Mesenchymal stem cell (in vitro differentiated cells and primary cell): ENCODE measurements at regions not wholly inside any gene's neighbourhood (a gene's known extent, or its start where the extent isn't known, plus 50 kb on each side); places are given as distances from the start of the nearest gene placed in this dataset.

Experiments
- DNase-seq: peaks from one replicate; pipeline ENCODE4 v3.0.0-alpha.2; 2013
- H2AFZ ChIP-seq: one replicate; pipeline ENCODE4 v1.6.1; 2013; ENCODE audit warnings: low read depth, mild to moderate bottlenecking, control low read depth, inconsistent platforms, low read length, moderate library complexity
- H2AK5ac ChIP-seq: 2 replicates; pipeline ENCODE4 v1.6.1; 2013; ENCODE audit warnings: low read length, moderate library complexity, mild to moderate bottlenecking, inconsistent platforms; ENCODE audit not compliant: severe bottlenecking
- H2BK120ac ChIP-seq: one replicate; pipeline ENCODE4 v1.6.1; 2013; ENCODE audit warnings: low read depth, mild to moderate bottlenecking, inconsistent platforms, low read length, moderate library complexity
- H2BK12ac ChIP-seq, 2 experiments: one replicate each; pipeline ENCODE4 v1.6.1; 2013; ENCODE audit warnings: inconsistent platforms in 2 of 2, low read length in 2 of 2, mild to moderate bottlenecking in 2 of 2, moderate library complexity in 2 of 2, control low read depth in 1 of 2
- H2BK15ac ChIP-seq: one replicate; pipeline ENCODE4 v1.6.1; 2013; ENCODE audit warnings: mild to moderate bottlenecking, low read depth, inconsistent platforms; ENCODE audit not compliant: poor library complexity, severe bottlenecking
- H2BK5ac ChIP-seq: 2 replicates; pipeline ENCODE4 v1.6.1; 2013; ENCODE audit warnings: low read depth, mild to moderate bottlenecking, low read length, control low read depth, inconsistent platforms; ENCODE audit not compliant: poor library complexity, severe bottlenecking
- H3K14ac ChIP-seq, 2 experiments: one replicate each; pipeline ENCODE4 v1.6.1; 2013; ENCODE audit warnings: inconsistent platforms in 2 of 2, low read length in 2 of 2, control low read depth in 1 of 2, mild to moderate bottlenecking in 1 of 2, moderate library complexity in 1 of 2
- H3K18ac ChIP-seq, 2 experiments: one replicate each; pipeline ENCODE4 v1.6.1; 2013; ENCODE audit warnings: inconsistent platforms in 2 of 2, low read length in 2 of 2, control low read depth in 1 of 2, low read depth in 1 of 2, mild to moderate bottlenecking in 1 of 2
- H3K23ac ChIP-seq, 2 experiments: one replicate each; pipeline ENCODE4 v1.6.1; 2013; ENCODE audit warnings: inconsistent platforms in 2 of 2, low read length in 2 of 2, mild to moderate bottlenecking in 2 of 2, moderate library complexity in 2 of 2, control low read depth in 1 of 2
- H3K27ac ChIP-seq: 2 replicates; pipeline ENCODE4 v1.5.1; 2013; ENCODE audit warnings: mild to moderate bottlenecking, moderate library complexity, low read length, control low read depth, inconsistent platforms; ENCODE audit not compliant: poor library complexity, severe bottlenecking
- H3K27me3 ChIP-seq, 2 experiments: 2 replicates each; pipeline versions ENCODE4 v1.6.1 to v1.7.0; 2013; ENCODE audit warnings: low read length in 2 of 2, mild to moderate bottlenecking in 2 of 2, moderate library complexity in 2 of 2, control low read depth in 1 of 2, inconsistent platforms in 1 of 2; ENCODE audit not compliant: control insufficient read depth in 1 of 2, insufficient read depth in 1 of 2
- H3K36me3 ChIP-seq, 2 experiments: 2 replicates each; pipeline versions ENCODE4 v1.6.1 to v1.7.0; 2013; ENCODE audit warnings: low read length in 2 of 2, control low read depth in 1 of 2, inconsistent platforms in 1 of 2, low read depth in 1 of 2, mild to moderate bottlenecking in 1 of 2; ENCODE audit not compliant: insufficient read depth in 2 of 2, control insufficient read depth in 1 of 2
- H3K4ac ChIP-seq, 2 experiments: one replicate each; pipeline ENCODE4 v1.6.1; 2013; ENCODE audit warnings: inconsistent platforms in 2 of 2, low read length in 2 of 2, mild to moderate bottlenecking in 2 of 2, moderate library complexity in 2 of 2, control low read depth in 1 of 2, low read depth in 1 of 2
- H3K4me1 ChIP-seq: 2 replicates; pipeline ENCODE4 v1.6.1; 2013; ENCODE audit warnings: low read depth, low read length, control low read depth; ENCODE audit not compliant: control insufficient read depth, insufficient read depth
- H3K4me2 ChIP-seq: 2 replicates; pipeline ENCODE4 v1.6.1; 2013; ENCODE audit warnings: low read length, mild to moderate bottlenecking, inconsistent platforms; ENCODE audit not compliant: poor library complexity, severe bottlenecking
- H3K4me3 ChIP-seq, 2 experiments: 2 replicates each; pipeline versions ENCODE4 v1.5.1 to v1.7.0; 2013; ENCODE audit warnings: low read length in 2 of 2, mild to moderate bottlenecking in 2 of 2, control low read depth in 1 of 2, low read depth in 1 of 2; ENCODE audit not compliant: insufficient read depth in 1 of 2
- H3K79me1 ChIP-seq: replicated peaks from 2 replicates; pipeline ENCODE4 v1.6.1; 2013; ENCODE audit warnings: mild to moderate bottlenecking, control low read depth, low read length, inconsistent platforms; ENCODE audit not compliant: poor library complexity, severe bottlenecking
- H3K9ac ChIP-seq: 2 replicates; pipeline ENCODE4 v1.7.0; 2013; ENCODE audit warnings: mild to moderate bottlenecking, low read length, moderate library complexity
- H3K9me3 ChIP-seq: 2 replicates; pipeline ENCODE4 v1.7.0; 2013; ENCODE audit warnings: mild to moderate bottlenecking, low read length; ENCODE audit not compliant: control insufficient read depth
- H4K8ac ChIP-seq: one replicate; pipeline ENCODE4 v1.6.1; 2013; ENCODE audit warnings: inconsistent platforms, mild to moderate bottlenecking, low read length, moderate library complexity
- H4K91ac ChIP-seq: one replicate; pipeline ENCODE4 v1.6.1; 2013; ENCODE audit warnings: mild to moderate bottlenecking, low read length, inconsistent platforms
- WGBS: methylation state at CpG from one replicate; pipeline ENCODE4 v1.1.7; 2013; ENCODE audit warnings: mixed read lengths; 5-methylcytosine and 5-hydroxymethylcytosine counted together

DNA sequence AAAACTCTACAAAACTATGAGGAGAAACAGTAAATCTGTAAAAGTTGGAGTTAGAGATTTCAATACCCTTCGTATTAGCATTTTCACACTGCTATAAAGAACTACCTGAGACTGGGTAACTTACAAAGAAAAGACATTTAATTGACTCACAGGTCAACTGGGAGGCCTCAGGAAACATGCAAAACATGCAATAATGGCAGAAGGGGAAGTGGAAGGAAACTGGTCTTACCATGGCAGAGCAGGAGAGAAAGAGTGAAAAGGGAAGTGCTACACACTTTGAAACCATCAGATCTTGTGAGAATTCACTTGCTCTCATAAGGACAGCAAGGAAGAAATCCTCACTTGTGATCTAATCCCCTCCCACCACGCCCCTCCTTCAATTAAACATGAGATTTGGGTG, 949.9 kb downstream of the TECRL start:
- Histone ChIP-seq H2BK120ac (no peak overlapping the region), H4K8ac (no peak overlapping the region), H3K27ac (no peak overlapping the region), H3K9ac (no peak overlapping the region), H4K91ac (no peak overlapping the region), H3K4me1 (no peaks in the 10 kb centered on the region), H2BK12ac (no peak overlapping the region), H3K23ac (no peak overlapping the region), H3K4me3 (no peak overlapping the region), H3K79me1 (no peaks in the 10 kb centered on the region), H3K4me2 (no peak overlapping the region), H3K9me3 (no peaks in the 10 kb centered on the region), H2AK5ac (no peak overlapping the region), H2AFZ (no peak overlapping the region), H3K36me3 (no peaks in the 10 kb centered on the region), H3K18ac (no peak overlapping the region), H3K4ac (no peak overlapping the region), H3K27me3 (no peaks in the 10 kb centered on the region), H3K14ac (no peak overlapping the region), H2BK15ac (no peak overlapping the region), H2BK5ac (no peak overlapping the region)
- no peak for DNase-seq
- no CpG with 5 or more reads among the region's 2 CpGs for WGBS

DNA sequence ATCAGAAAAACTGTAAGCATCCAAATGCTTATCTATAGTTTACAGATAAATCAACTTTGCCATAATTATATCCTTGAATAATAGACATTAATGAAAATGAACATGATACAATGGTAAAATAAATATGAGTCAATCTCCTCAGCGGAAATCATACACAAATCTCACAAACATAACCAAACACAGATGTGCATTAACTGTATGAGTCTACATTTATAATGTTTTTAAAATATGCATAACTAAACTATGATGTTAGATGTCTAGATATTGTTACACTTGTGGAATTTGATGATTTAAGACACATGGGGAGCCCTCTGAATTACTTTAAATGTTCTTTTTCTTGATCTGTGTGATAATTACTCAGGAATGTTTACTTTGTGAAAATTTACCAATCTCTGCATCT, 951.2 kb downstream of the TECRL start:
- Histone ChIP-seq H3K36me3 (no peaks in the 10 kb centered on the region), H4K8ac (no peak overlapping the region), H3K27me3 (no peaks in the 10 kb centered on the region), H2BK5ac (no peak overlapping the region), H3K4me2 (no peak overlapping the region), H3K23ac (no peak overlapping the region), H3K79me1 (no peaks in the 10 kb centered on the region), H3K4me1 (no peaks in the 10 kb centered on the region), H3K9ac (no peak overlapping the region), H2AFZ (no peak overlapping the region), H2BK15ac (no peak overlapping the region), H2BK120ac (no peak overlapping the region), H4K91ac (no peak overlapping the region), H2AK5ac (no peak overlapping the region), H3K18ac (no peak overlapping the region), H3K9me3 (no peaks in the 10 kb centered on the region), H2BK12ac (no peak overlapping the region), H3K14ac (no peak overlapping the region), H3K27ac (no peak overlapping the region), H3K4me3 (no peak overlapping the region), H3K4ac (no peak overlapping the region)
- no peak for DNase-seq
- WGBS, result no CpG with 5 or more reads among the region's 1 CpG

DNA sequence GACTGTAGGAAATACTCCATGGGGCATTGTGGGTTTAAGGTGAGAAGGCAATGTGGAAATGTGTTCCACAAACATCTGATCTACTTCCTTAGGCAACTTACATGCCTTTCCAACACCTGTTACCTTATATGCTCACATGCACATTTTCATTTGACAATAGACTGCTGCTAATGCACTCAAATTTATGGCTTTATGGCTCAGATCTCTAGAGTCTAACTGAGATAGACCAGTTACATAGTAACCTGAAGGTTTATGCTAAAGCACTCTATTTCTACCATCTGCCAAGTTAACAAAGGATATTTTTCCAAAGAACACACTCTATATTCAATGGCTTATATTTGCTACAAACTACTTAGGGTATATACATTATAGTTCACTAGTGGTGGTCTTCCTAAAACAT, 969.0 kb downstream of the TECRL start:
- Histone ChIP-seq H4K91ac (no peak overlapping the region), H3K27ac (no peak overlapping the region), H2BK15ac (no peak overlapping the region), H3K4me3 (no peak overlapping the region), H4K8ac (no peak overlapping the region), H3K9me3 (peaks cover 3% of the 10 kb centered on the region), H3K4me1 (no peaks in the 10 kb centered on the region), H3K23ac (no peak overlapping the region), H3K36me3 (no peaks in the 10 kb centered on the region), H2BK120ac (no peak overlapping the region), H3K9ac (no peak overlapping the region), H3K4me2 (no peak overlapping the region), H2AFZ (no peak overlapping the region), H3K4ac (no peak overlapping the region), H2BK12ac (no peak overlapping the region), H2BK5ac (no peak overlapping the region), H3K27me3 (no peaks in the 10 kb centered on the region), H3K14ac (no peak overlapping the region), H2AK5ac (no peak overlapping the region), H3K18ac (no peak overlapping the region), H3K79me1 (no peaks in the 10 kb centered on the region)
- no peak for DNase-seq

DNA sequence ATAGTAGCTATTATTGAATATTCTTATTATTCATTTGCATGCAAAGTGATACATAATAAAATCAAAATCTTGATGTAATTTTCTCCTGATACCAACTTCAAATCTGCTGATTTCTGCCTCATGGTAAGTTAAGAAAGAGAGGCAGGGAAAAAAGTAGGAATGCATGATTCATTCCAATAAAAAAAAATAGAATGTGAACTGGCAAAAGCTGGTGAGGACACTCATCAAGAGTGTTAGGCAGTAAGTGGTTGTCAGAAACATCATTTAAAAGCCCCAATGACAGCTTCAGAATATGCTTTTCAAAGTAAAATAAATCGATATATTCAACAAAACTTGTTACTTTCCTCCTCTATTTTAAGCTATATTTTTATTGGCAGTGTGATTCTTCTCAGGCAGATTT, 979.1 kb downstream of the TECRL start:
- Histone ChIP-seq H2BK15ac (no peak overlapping the region), H3K27me3 (no peaks in the 10 kb centered on the region), H3K4me1 (no peaks in the 10 kb centered on the region), H2BK5ac (no peak overlapping the region), H3K79me1 (no peaks in the 10 kb centered on the region), H3K27ac (no peak overlapping the region), H4K91ac (no peak overlapping the region), H2BK12ac (no peak overlapping the region), H3K23ac (no peak overlapping the region), H3K9me3 (no peaks in the 10 kb centered on the region), H3K18ac (no peak overlapping the region), H2AK5ac (no peak overlapping the region), H2BK120ac (no peak overlapping the region), H3K4me3 (no peak overlapping the region), H3K36me3 (no peaks in the 10 kb centered on the region), H3K4ac (no peak overlapping the region), H3K14ac (no peak overlapping the region), H4K8ac (no peak overlapping the region), H3K9ac (no peak overlapping the region), H3K4me2 (no peak overlapping the region), H2AFZ (no peak overlapping the region)
- no peak for DNase-seq
- no CpG with 5 or more reads among the region's 1 CpG for WGBS
